ENCODE measurements at regions not wholly inside any gene's neighbourhood (a gene's known extent, or its start where the extent isn't known, plus 50 kb on each side); places are given as distances from the start of the nearest gene placed in this dataset.

DNA sequence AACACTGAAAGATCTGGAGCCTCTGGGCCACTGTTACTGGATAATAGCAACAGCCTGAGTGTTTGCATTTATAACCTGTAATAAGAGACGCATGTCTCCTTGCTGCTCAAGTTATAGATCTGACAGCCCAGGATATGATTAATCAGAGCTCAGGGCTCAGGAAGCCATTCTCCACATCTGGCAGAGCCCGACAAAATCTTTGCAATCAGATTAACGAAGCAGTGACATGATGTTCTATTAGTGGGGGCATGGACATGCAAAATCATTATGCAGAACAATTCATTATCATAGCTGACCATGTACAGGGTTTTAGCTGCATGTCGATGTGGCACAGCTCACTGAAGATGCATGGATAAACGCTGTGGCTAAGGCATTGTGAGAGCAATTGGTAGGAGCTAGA, 730.3 kb downstream of the ZNF385D start:
- H3K9ac ChIP-seq (ENCODE audit: control insufficient read depth, insufficient read depth, low read length) = no peak overlapping the region
- H3K9me3 ChIP-seq (replicated peaks; ENCODE audit: control insufficient read depth, insufficient read depth, low read length) = no peaks in the 10 kb centered on the region
- SMC1A ChIA-PET (ENCODE audit: uncharacterized antibody, unreplicated experiment) = interaction anchor here (1.4 to 1.6 kb wide), 2 partner anchors 8 to 463 kb away, joined by 4 to 5 read pairs; no protein-coding TSS in a partner anchor
- H4K20me1 ChIP-seq (ENCODE audit: control insufficient read depth, insufficient read depth) = no peaks in the 10 kb centered on the region
- H3K79me2 ChIP-seq (ENCODE audit: control insufficient read depth, insufficient read depth, low read length) = no peaks in the 10 kb centered on the region
- no peak overlapping the region for H3K4me2 ChIP-seq (ENCODE audit: control insufficient read depth, insufficient read depth)
- FAIRE-seq = no peak
- no peaks in the 10 kb centered on the region for H3K27me3 ChIP-seq (replicated peaks in 1 of 2; ENCODE audit: control insufficient read depth in 2 of 2, insufficient read depth in 2 of 2, low read length in 1 of 2)
- POLR2A ChIA-PET = no interaction called here
- no TSS peak for BruUV-seq (replicated peaks)
- WGBS (ENCODE audit: insufficient coverage, insufficient replicate concordance, low lambda C conversion rate, missing lambda C conversion rate) = 7% methylated on average over 5 of the region's 5 CpGs
- no peak for DNase-seq (ENCODE audit: low read depth, low spot score)
- no peaks in the 10 kb centered on the region for H3K4me1 ChIP-seq (ENCODE audit: control insufficient read depth, insufficient read depth, low read length)
- RAD21 ChIA-PET (ENCODE audit: unreplicated experiment) = no interaction called here
- no peaks in the 10 kb centered on the region for H3K36me3 ChIP-seq (ENCODE audit: control insufficient read depth in 2 of 2, insufficient read depth in 2 of 2, low read length in 1 of 2)
- CTCF ChIA-PET = interaction anchor here (1.0 to 1.1 kb wide), 2 partner anchors 104 to 464 kb away, joined by 3 to 5 read pairs; no protein-coding TSS in a partner anchor
- no peak for ATAC-seq
- no peak overlapping the region for H2AFZ ChIP-seq (ENCODE audit: control insufficient read depth, low read depth, low read length)
- H3K27ac ChIP-seq (ENCODE audit: control insufficient read depth, insufficient read depth) = no peak overlapping the region
- in situ Hi-C loops (cut with MboI) = no loop called here
- intact Hi-C loops (cut with micrococcal nuclease; ENCODE audit: unreplicated experiment) = no loop called here
- H3K4me3 ChIP-seq = no peak overlapping the region
- TF ChIP-seq PAX5 (IDR thresholded peaks at IDR 0.05; ENCODE audit: borderline replicate concordance, low read depth, low read length) (no peak), PAX8 (IDR thresholded peaks at IDR 0.05) (no peak), NRF1 (conservative IDR thresholded peaks at IDR 0.05; ENCODE audit: low read depth, low read length) (no peak), SP1 (IDR thresholded peaks at IDR 0.05; ENCODE audit: low read depth, low read length) (no peak), WRNIP1 (IDR thresholded peaks at IDR 0.05; ENCODE audit: borderline replicate concordance, low read depth, low read length) (no peak), RBBP5 (conservative IDR thresholded peaks at IDR 0.05) (no peak), ETV6 (conservative IDR thresholded peaks at IDR 0.05 in 1 of 2, IDR thresholded peaks at IDR 0.05 in 1 of 2; ENCODE audit: borderline replicate concordance in 1 of 2, low read depth in 1 of 2) (no peak), GATAD2B (conservative IDR thresholded peaks at IDR 0.05; ENCODE audit: low read depth) (no peak), RAD51 (IDR thresholded peaks at IDR 0.05) (no peak), SIN3A (IDR thresholded peaks at IDR 0.05; ENCODE audit: low read depth, low read length) (no peak), ZNF207 (IDR thresholded peaks at IDR 0.05; ENCODE audit: borderline replicate concordance) (no peak), SIX5 (IDR thresholded peaks at IDR 0.05; ENCODE audit: low read depth, low read length, severe bottlenecking) (no peak)
- TF ChIP-seq, protein P1, sequence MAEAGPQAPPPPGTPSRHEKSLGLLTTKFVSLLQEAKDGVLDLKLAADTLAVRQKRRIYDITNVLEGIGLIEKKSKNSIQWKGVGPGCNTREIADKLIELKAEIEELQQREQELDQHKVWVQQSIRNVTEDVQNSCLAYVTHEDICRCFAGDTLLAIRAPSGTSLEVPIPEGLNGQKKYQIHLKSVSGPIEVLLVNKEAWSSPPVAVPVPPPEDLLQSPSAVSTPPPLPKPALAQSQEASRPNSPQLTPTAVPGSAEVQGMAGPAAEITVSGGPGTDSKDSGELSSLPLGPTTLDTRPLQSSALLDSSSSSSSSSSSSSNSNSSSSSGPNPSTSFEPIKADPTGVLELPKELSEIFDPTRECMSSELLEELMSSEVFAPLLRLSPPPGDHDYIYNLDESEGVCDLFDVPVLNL (IDR thresholded peaks at IDR 0.05; ENCODE audit: low read depth, low read length) = no peak
- TF ChIP-seq, protein P2, sequence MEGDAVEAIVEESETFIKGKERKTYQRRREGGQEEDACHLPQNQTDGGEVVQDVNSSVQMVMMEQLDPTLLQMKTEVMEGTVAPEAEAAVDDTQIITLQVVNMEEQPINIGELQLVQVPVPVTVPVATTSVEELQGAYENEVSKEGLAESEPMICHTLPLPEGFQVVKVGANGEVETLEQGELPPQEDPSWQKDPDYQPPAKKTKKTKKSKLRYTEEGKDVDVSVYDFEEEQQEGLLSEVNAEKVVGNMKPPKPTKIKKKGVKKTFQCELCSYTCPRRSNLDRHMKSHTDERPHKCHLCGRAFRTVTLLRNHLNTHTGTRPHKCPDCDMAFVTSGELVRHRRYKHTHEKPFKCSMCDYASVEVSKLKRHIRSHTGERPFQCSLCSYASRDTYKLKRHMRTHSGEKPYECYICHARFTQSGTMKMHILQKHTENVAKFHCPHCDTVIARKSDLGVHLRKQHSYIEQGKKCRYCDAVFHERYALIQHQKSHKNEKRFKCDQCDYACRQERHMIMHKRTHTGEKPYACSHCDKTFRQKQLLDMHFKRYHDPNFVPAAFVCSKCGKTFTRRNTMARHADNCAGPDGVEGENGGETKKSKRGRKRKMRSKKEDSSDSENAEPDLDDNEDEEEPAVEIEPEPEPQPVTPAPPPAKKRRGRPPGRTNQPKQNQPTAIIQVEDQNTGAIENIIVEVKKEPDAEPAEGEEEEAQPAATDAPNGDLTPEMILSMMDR (IDR thresholded peaks at IDR 0.05 in 2 of 3, conservative IDR thresholded peaks at IDR 0.05 in 1 of 3; ENCODE audit: control insufficient read depth in 2 of 3, extremely low read depth in 1 of 3, insufficient read depth in 1 of 3, low read depth in 3 of 3, low read length in 3 of 3) = no peak
- TF ChIP-seq, protein P3, sequence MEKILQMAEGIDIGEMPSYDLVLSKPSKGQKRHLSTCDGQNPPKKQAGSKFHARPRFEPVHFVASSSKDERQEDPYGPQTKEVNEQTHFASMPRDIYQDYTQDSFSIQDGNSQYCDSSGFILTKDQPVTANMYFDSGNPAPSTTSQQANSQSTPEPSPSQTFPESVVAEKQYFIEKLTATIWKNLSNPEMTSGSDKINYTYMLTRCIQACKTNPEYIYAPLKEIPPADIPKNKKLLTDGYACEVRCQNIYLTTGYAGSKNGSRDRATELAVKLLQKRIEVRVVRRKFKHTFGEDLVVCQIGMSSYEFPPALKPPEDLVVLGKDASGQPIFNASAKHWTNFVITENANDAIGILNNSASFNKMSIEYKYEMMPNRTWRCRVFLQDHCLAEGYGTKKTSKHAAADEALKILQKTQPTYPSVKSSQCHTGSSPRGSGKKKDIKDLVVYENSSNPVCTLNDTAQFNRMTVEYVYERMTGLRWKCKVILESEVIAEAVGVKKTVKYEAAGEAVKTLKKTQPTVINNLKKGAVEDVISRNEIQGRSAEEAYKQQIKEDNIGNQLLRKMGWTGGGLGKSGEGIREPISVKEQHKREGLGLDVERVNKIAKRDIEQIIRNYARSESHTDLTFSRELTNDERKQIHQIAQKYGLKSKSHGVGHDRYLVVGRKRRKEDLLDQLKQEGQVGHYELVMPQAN (conservative IDR thresholded peaks at IDR 0.05) = no peak
- TF ChIP-seq, protein P4, sequence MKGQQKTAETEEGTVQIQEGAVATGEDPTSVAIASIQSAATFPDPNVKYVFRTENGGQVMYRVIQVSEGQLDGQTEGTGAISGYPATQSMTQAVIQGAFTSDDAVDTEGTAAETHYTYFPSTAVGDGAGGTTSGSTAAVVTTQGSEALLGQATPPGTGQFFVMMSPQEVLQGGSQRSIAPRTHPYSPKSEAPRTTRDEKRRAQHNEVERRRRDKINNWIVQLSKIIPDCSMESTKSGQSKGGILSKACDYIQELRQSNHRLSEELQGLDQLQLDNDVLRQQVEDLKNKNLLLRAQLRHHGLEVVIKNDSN (IDR thresholded peaks at IDR 0.05; ENCODE audit: borderline replicate concordance, extremely low read length, insufficient read depth, low read depth, low read length) = no peak
- TF ChIP-seq, protein P5, sequence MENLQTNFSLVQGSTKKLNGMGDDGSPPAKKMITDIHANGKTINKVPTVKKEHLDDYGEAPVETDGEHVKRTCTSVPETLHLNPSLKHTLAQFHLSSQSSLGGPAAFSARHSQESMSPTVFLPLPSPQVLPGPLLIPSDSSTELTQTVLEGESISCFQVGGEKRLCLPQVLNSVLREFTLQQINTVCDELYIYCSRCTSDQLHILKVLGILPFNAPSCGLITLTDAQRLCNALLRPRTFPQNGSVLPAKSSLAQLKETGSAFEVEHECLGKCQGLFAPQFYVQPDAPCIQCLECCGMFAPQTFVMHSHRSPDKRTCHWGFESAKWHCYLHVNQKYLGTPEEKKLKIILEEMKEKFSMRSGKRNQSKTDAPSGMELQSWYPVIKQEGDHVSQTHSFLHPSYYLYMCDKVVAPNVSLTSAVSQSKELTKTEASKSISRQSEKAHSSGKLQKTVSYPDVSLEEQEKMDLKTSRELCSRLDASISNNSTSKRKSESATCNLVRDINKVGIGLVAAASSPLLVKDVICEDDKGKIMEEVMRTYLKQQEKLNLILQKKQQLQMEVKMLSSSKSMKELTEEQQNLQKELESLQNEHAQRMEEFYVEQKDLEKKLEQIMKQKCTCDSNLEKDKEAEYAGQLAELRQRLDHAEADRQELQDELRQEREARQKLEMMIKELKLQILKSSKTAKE (IDR thresholded peaks at IDR 0.05; ENCODE audit: low read depth, poor library complexity, severe bottlenecking) = no peak
